B cell (primary cell): ENCODE measurements at regions not wholly inside any gene's neighbourhood (a gene's known extent, or its start where the extent isn't known, plus 50 kb on each side); places are given as distances from the start of the nearest gene placed in this dataset.
"Not testable (repeated sequence)": the region's sequence is repeated elsewhere in the genome, so short reads cannot be mapped to it uniquely, and the experiment has no call there.

Source experiments
- ATAC-seq: fragments of 200-7000 bp; cut with Tn5 transposase; one replicate; pipeline ENCODE4 v1.10.0; 2021; ENCODE audit warnings: low read depth, mild to moderate bottlenecking, moderate number of reproducible peaks, moderate library complexity
- CTCF ChIA-PET: fragments of 350-600 bp; sonication (Branson Sonifier 250); formaldehyde crosslinking; loops from one replicate; lab custom pipeline; 2021; ENCODE audit warnings: antibody characterized with exemption, inconsistent platforms; lab: Charles Lee
- POLR2A ChIA-PET: fragments of 350-600 bp; sonication (Branson Sonifier 250); formaldehyde crosslinking; loops from one replicate; lab custom pipeline; 2021; ENCODE audit warnings: antibody characterized with exemption; lab: Charles Lee
- DNase-seq: peaks from one replicate; pipeline ENCODE4 v3.0.0; 2013
- H2AFZ ChIP-seq: 2 replicates; pipeline ENCODE4 v1.6.1; 2012; ENCODE audit warnings: mild to moderate bottlenecking, low read depth, low read length; ENCODE audit not compliant: insufficient read depth, poor library complexity, severe bottlenecking
- H3K27ac ChIP-seq, 2 donors: 1 replicate in 1 of 2; 2 replicates in 1 of 2; pipeline ENCODE4 v1.5.1; 2012 to 2013; ENCODE audit warnings: low read length in 2 of 2, mild to moderate bottlenecking in 2 of 2, moderate library complexity in 1 of 2
- H3K27me3 ChIP-seq, 4 experiments: fragments of 200-600 bp in 1 of 4; sonication (generic) in 1 of 4; replicated peaks in 1 of 4; 1 replicate in 2 of 4; 2 replicates in 2 of 4; pipeline versions ENCODE4 v1.6.1 to v1.7.0; 2013 to 2016; ENCODE audit warnings: low read length in 3 of 4, mild to moderate bottlenecking in 2 of 4, mixed read lengths in 1 of 4, moderate library complexity in 1 of 4; ENCODE audit not compliant: insufficient read depth in 4 of 4, control insufficient read depth in 3 of 4; ENCODE audit errors: control extremely low read depth in 1 of 4
- H3K36me3 ChIP-seq, 2 experiments: replicated peaks in 1 of 2; 1 replicate in 1 of 2; 2 replicates in 1 of 2; pipeline versions ENCODE4 v1.6.1 to v1.7.1; 2013; ENCODE audit warnings: low read length in 1 of 2; ENCODE audit not compliant: insufficient read depth in 2 of 2, control insufficient read depth in 1 of 2; ENCODE audit errors: control extremely low read depth in 1 of 2, extremely low read depth in 1 of 2
- H3K4me1 ChIP-seq, 2 donors: fragments of 200-600 bp in 1 of 2; sonication (generic) in 1 of 2; 1 replicate in 1 of 2; 2 replicates in 1 of 2; pipeline versions ENCODE4 v1.5.1 to v1.6.1; 2013 to 2017; ENCODE audit warnings: low read length in 2 of 2; ENCODE audit not compliant: control insufficient read depth in 2 of 2, insufficient read depth in 2 of 2
- H3K4me2 ChIP-seq: replicated peaks from 2 replicates; pipeline ENCODE3; 2012; ENCODE audit warnings: mild to moderate bottlenecking, low read depth, low read length; ENCODE audit not compliant: poor library complexity, severe bottlenecking
- H3K4me3 ChIP-seq, 5 experiments: fragments of 200-600 bp in 1 of 5; sonication (generic) in 1 of 5; 1 replicate in 3 of 5; 2 replicates in 2 of 5; pipeline versions ENCODE4 v1.5.1 to v1.7.0; 2011 to 2016; ENCODE audit warnings: low read length in 4 of 5, mild to moderate bottlenecking in 4 of 5, low read depth in 2 of 5, control low read depth in 1 of 5, moderate library complexity in 1 of 5; ENCODE audit not compliant: insufficient read depth in 1 of 5; ENCODE audit errors: control extremely low read depth in 1 of 5, extremely low read depth in 1 of 5
- H3K79me2 ChIP-seq: fragments of 200-600 bp; sonication (generic); one replicate; pipeline ENCODE4 v1.6.0; 2016; ENCODE audit warnings: low read length; ENCODE audit not compliant: control insufficient read depth, insufficient read depth
- H3K9ac ChIP-seq: fragments of 200-600 bp; sonication (generic); 2 replicates; pipeline ENCODE4 v1.6.1; 2017; ENCODE audit warnings: mild to moderate bottlenecking, low read length, moderate library complexity
- H3K9me3 ChIP-seq, 3 donors: one replicate each; pipeline versions ENCODE4 v1.6.1 to v1.7.1; 2013; ENCODE audit warnings: low read length in 2 of 3; ENCODE audit not compliant: control insufficient read depth in 2 of 3, insufficient read depth in 1 of 3; ENCODE audit errors: control extremely low read depth in 1 of 3
- H4K20me1 ChIP-seq: 2 replicates; pipeline ENCODE4 v1.6.0; 2012; ENCODE audit warnings: mild to moderate bottlenecking, low read length; ENCODE audit not compliant: insufficient read depth, control insufficient read depth, poor library complexity, severe bottlenecking
- H3K27ac Mint-ChIP-seq: one replicate; pipeline ENCODE4 v1.8.0; 2021; ENCODE audit warnings: mixed read lengths
- H3K27me3 Mint-ChIP-seq: one replicate; pipeline ENCODE4 v1.8.0; 2021; ENCODE audit warnings: mixed read lengths
- H3K4me1 Mint-ChIP-seq: one replicate; pipeline ENCODE4 v1.8.0; 2021; ENCODE audit warnings: mixed read lengths
- H3K4me3 Mint-ChIP-seq: one replicate; pipeline ENCODE4 v1.8.0; 2021; ENCODE audit warnings: mixed read lengths
- H3K9me3 Mint-ChIP-seq: one replicate; pipeline ENCODE4 v1.8.0; 2022; ENCODE audit warnings: mixed read lengths; ENCODE audit not compliant: insufficient read depth
- EZH2 ChIP-seq: IDR thresholded peaks from 2 replicates; pipeline ENCODE4 v1.6.1; 2012; ENCODE audit warnings: borderline replicate concordance, low read depth, mild to moderate bottlenecking, moderate library complexity, low read length; ENCODE audit not compliant: insufficient read depth, poor library complexity, severe bottlenecking
- WGBS: methylation state at CpG from one replicate; pipeline ENCODE4 v1.1.5; 2013; ENCODE audit warnings: missing lambda C conversion rate; ENCODE audit not compliant: insufficient coverage; 5-methylcytosine and 5-hydroxymethylcytosine counted together
- intact Hi-C: fragments of 100-400 bp; cut with micrococcal nuclease; formaldehyde crosslinking; loops from one replicate; pipeline ENCODE4 v1.10.0; 2022
- TF ChIP-seq, protein P1 (sequence below): fragments of 200-600 bp; IDR thresholded peaks from one replicate; pipeline ENCODE4 v1.8.0; 2022; ENCODE audit warnings: antibody characterized with exemption, mild to moderate bottlenecking

DNA sequence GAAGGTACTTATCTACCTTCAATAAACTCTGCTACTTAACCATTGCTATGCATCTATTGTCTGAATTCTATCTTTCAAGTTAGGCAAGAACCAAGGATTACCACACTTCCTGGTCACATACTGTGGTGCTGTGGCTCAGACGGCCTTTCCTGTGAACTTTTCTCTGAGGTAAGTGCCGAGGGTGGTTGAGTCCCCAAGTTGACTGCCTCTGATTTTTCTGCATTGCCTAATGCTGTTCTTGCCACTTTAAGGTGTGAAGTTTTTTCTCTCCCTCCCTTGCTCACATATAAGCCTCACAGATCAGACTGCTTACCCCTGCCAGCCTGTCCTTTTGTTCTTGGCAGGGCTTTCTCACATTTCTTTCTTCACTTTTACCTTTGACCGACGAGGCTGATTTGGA, 348.0 kb upstream of the POU3F4 start:
- no CpG with 5 or more reads among the region's 4 CpGs for WGBS
- H3K36me3 ChIP-seq: no peaks in the 10 kb centered on the region
- H3K79me2 ChIP-seq: no peaks in the 10 kb centered on the region

DNA sequence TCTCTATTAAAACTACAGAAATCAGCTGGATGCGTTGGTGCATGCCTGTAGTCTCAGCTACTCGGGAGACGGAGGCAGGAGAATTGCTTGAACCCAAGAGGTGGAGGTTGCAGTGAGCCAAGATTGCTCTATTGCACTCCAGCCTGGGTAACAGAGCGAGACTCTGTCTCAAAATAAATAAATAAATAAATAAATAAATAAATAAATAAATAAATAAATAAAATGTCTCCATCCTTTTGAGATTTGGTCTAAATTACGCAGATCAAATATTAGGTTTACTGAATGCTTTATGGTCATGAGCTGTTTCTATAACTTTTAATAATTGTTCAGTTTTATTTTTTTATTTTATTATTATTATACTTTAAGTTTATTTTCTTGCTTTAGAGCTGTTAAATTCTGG, 344.0 kb upstream of the POU3F4 start:
- H3K4me1 ChIP-seq, POLR2A ChIA-PET, H3K4me3 ChIP-seq, CTCF ChIA-PET, H3K9me3 ChIP-seq, H3K27me3 ChIP-seq, H3K79me2 ChIP-seq, H3K27ac Mint-ChIP-seq, ATAC-seq, H3K4me2 ChIP-seq, H4K20me1 ChIP-seq, H3K36me3 ChIP-seq, H3K4me1 Mint-ChIP-seq, H3K9ac ChIP-seq, H3K4me3 Mint-ChIP-seq, intact Hi-C loops, H3K27ac ChIP-seq, H3K9me3 Mint-ChIP-seq, DNase-seq, H3K27me3 Mint-ChIP-seq, H2AFZ ChIP-seq: not testable (repeated sequence)
- no CpG with 5 or more reads among the region's 5 CpGs for WGBS

More for the DNA sequence above, 348.0 kb upstream of the POU3F4 start:
- ATAC-seq (no peak), DNase-seq (no peak)
- no peak overlapping the region for H3K4me2 ChIP-seq
- H3K4me3 ChIP-seq: no peak overlapping the region
- H3K4me1 ChIP-seq: no peaks in the 10 kb centered on the region
- no peaks in the 10 kb centered on the region for H3K9me3 ChIP-seq
- H3K4me1 Mint-ChIP-seq: no peaks in the 10 kb centered on the region
- H3K9me3 Mint-ChIP-seq: peaks cover 3% of the 10 kb centered on the region
- no peak overlapping the region for H2AFZ ChIP-seq
- no peaks in the 10 kb centered on the region for H4K20me1 ChIP-seq
- ChIA-PET CTCF (no interaction called here), POLR2A (no interaction called here)
- H3K27me3 Mint-ChIP-seq: no peaks in the 10 kb centered on the region
- H3K27ac ChIP-seq: no peak overlapping the region
- H3K27me3 ChIP-seq: no peaks in the 10 kb centered on the region
- intact Hi-C loops: no loop called here
- no peak overlapping the region for H3K4me3 Mint-ChIP-seq
- no peak overlapping the region for H3K9ac ChIP-seq
- H3K27ac Mint-ChIP-seq: no peak overlapping the region
- TF ChIP-seq, protein P1, sequence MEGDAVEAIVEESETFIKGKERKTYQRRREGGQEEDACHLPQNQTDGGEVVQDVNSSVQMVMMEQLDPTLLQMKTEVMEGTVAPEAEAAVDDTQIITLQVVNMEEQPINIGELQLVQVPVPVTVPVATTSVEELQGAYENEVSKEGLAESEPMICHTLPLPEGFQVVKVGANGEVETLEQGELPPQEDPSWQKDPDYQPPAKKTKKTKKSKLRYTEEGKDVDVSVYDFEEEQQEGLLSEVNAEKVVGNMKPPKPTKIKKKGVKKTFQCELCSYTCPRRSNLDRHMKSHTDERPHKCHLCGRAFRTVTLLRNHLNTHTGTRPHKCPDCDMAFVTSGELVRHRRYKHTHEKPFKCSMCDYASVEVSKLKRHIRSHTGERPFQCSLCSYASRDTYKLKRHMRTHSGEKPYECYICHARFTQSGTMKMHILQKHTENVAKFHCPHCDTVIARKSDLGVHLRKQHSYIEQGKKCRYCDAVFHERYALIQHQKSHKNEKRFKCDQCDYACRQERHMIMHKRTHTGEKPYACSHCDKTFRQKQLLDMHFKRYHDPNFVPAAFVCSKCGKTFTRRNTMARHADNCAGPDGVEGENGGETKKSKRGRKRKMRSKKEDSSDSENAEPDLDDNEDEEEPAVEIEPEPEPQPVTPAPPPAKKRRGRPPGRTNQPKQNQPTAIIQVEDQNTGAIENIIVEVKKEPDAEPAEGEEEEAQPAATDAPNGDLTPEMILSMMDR: no peak
- no peak for TF ChIP-seq EZH2
